ENCODE measurements at regions not wholly inside any gene's neighbourhood (a gene's known extent, or its start where the extent isn't known, plus 50 kb on each side); places are given as distances from the start of the nearest gene placed in this dataset.
"Not testable (repeated sequence)": the region's sequence is repeated elsewhere in the genome, so short reads cannot be mapped to it uniquely, and the experiment has no call there.

- no peak for DNase-seq
Measured at GRCh38 chr9:93900971-93901861, 53.9 kb downstream of the BARX1 start.

DNA sequence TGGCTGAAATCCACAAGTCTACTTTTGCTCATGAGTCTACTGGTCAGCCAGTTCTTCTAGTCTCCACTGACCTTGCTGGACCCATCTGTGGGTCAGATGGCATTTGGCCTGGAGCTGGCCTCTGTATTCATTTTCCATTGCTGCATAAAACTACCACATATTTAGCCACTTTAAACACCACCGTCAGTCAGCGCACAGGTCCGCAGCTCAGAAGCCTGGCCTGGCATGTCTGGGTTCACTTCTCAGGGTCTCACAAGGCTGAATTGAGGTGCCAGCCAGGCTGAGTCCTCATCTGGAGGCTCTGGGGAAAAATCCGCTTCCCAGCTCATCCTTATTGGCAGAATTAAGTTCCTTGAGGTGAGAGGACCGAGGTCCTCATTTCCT is 54.7 kb downstream of the BARX1 start:
- no peak for DNase-seq

- no peak for DNase-seq
Measured at GRCh38 chr9:93899609-93900435, 55.3 kb downstream of the BARX1 start.

GRCh38 chr9:93898502-93899426 is 56.4 kb downstream of the BARX1 start:
- no peak for DNase-seq

GRCh38 chr9:93898026-93898425 is 57.1 kb downstream of the BARX1 start:
- DNase-seq: no peak

- DNase-seq: no peak
Measured at GRCh38 chr9:93897075-93897970, 57.8 kb downstream of the BARX1 start.

DNA sequence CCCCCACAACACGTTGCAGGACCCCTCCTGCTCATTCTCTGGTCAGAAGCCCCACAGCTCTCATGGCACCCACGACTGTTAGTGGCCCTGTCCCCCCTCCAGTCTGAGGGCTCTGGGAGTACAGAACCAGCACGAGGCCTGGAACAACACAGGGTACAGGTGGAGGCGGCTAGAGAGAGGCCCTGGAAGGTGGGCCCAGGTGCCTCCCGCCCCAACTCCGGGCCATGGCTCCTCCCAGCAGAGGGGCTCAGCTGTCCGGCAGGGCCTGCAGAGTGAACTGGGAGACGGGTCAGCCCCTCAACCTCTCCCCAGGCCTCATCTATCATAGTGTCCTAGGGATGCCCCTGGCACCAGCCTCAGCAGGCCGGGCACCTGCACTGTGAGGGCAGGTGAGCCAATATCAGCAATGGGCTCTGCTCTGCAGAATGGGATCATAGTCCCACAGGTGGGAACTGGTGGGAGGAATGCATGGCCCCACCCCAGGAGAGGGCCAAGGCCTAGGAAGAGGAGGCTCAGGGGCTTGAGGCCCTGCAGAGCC is 58.6 kb downstream of the BARX1 start:
- no peak for DNase-seq

GRCh38 chr9:93896093-93896492 is 59.1 kb downstream of the BARX1 start:
- no peak for DNase-seq

DNA sequence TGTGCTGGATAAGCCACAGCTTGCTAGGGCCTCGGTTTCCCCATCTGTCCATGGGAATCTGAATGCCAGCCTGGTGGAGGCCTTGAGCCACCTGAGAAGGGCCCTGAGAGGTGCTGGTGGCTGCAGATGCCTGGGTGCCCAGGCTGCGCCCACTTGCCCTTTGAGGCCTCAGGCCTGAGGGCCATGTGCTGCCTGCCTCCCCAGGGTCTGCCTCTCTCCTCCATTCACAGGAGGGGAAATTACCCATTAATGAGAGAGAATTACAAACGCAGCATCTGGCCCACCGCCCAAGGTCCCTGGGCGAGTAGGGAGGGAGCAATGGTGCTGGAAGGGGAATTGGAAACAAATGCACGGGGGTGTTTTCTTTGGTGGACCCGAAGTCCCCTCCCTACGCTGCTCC is 59.6 kb downstream of the BARX1 start:
- no peak for DNase-seq

DNA sequence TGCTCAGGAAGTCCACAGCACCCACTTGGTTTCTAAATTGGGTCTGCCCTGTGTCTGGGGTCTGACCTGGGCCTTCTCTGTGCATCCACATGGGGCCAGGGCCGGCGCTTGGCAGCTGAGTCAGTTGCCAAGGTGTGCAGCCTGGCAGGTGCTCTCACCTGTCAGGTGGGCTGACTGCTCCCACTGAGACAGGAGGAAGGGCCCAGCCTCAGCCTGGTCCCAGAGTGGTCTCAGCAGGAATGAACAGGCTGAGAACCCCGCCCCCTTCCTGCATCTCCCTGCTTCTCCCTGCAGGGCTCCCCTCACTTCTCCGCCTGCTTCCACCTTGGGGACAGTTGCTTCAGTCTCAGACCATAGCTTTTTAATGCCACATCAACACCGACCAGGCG is 60.5 kb downstream of the BARX1 start:
- no peak for DNase-seq

DNA sequence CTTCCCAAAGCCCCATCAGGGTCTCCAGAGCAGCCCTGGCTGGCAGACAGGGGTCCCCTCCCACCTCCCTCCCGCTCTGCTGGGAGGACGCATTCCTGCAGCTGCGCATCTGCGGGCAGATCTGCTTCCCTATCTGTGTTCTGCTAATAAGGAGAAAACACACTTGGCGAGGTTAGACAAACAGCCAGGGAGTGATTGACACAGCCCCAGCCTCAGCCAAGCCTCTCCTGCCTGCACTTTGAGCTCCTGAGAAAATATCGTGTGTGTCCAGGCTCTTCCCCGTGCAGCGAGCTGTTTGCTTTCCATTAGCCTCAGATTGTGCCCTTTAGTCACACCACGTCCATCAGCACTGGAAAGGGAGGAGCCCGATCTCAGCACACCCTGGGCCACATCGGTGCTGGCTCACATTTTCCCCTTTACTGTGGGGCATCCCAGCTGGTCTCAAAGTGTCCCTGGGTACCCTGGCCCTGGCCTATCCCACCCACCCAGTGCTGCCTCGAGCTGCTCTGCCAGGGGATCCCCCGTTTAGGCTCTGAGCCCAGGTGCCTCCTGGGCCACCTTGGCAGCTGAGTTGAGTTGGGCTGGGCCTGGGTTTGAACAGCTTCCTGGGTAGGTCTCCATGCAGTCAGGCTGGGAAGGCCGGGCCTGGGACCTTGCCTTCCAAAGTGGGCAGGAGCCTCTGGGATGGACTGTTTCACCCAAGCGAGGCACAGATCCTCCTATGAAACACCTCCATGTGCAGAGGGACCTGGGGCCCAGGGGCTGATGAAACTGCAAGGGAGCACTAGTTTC is 61.1 kb downstream of the BARX1 start:
- DNase-seq: no peak

DNA sequence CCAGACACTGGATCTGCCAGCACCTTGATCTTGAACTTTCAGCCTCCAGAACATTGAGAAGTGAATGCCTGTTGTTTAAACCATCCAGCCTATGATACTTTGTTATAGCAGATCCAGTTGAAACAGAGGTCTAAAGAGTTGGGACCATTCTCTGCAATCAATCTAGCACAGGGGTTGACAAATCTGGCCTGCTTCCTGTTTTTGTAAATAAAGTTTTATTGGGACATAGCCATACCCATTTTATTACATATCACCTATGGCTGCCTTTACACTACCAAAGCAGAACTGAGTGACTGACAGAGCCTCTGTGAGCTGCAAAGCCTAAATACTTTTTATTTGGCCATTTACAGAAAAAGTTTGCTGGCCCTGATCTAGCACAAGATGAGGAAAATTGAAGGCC is 62.0 kb downstream of the BARX1 start:
- no peak for DNase-seq

- DNase-seq: no peak
Measured at GRCh38 chr9:93892748-93893147, 62.4 kb downstream of the BARX1 start.

- DNase-seq: no peak
Measured at GRCh38 chr9:93891549-93892310, 63.4 kb downstream of the BARX1 start.

DNA sequence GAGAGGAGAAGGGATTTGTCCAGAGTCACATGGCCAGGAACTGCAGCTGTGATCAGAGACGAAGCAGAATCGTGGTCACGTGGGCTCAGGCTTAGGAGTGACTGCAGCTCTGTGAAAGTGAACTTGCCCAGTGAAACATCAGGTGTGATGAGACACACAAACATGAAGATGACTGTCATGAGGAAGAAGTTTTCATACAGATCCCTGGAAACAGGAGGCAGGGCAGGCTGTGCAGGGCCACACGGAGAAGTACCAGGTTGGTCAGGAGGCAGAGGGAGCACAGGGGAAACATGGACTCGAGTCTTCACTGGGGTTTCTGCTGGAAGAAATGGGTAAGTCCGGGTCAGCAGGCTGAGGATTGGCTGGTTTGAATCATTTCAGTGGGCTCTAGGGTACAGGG is 64.1 kb downstream of the BARX1 start:
- no peak for DNase-seq

DNA sequence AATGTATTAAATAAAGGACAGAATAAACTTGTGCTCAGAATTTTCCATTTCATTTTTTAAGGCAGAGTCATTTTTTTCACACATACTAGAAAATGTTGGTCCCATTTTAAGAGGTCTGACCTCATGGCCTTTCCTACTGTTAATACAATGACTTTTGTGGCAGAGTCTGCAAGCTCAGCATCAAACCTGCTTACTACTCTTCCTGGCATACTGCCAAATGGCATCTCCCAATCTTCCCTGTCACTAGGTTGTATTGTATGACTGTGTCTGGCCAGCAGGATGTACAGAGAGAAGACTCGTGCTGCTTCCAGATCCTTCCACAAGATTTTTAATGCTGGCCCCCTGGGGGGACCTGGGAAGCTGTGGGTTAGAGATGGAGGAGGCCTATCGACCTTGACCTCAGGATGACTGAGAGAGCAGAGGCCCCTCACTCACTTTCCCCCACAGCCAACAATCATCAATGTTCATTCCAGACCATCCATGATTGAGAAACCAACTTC is 64.7 kb downstream of the BARX1 start:
- no peak for DNase-seq

- DNase-seq: no peak
Measured at GRCh38 chr9:93886911-93887310, 68.2 kb downstream of the BARX1 start.

DNA sequence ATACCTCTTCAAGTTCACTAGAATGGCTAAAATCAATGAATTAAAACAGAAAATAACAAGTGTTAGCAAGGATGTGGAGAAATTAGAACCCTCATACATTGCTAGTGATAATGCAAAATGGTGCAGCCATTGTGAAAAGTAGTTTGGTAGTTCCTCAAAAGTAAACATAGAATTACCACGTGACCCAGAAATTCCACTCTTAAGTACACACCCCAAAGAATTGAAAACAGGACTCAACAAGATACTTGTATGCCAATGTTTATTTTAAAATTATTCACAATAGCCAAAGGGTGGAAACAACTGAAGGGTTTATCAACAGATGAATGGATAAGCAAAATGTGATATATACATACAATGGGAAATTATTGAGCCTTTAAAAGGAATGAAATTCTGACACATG is 70.3 kb downstream of the BARX1 start:
- no peak for DNase-seq

DNA sequence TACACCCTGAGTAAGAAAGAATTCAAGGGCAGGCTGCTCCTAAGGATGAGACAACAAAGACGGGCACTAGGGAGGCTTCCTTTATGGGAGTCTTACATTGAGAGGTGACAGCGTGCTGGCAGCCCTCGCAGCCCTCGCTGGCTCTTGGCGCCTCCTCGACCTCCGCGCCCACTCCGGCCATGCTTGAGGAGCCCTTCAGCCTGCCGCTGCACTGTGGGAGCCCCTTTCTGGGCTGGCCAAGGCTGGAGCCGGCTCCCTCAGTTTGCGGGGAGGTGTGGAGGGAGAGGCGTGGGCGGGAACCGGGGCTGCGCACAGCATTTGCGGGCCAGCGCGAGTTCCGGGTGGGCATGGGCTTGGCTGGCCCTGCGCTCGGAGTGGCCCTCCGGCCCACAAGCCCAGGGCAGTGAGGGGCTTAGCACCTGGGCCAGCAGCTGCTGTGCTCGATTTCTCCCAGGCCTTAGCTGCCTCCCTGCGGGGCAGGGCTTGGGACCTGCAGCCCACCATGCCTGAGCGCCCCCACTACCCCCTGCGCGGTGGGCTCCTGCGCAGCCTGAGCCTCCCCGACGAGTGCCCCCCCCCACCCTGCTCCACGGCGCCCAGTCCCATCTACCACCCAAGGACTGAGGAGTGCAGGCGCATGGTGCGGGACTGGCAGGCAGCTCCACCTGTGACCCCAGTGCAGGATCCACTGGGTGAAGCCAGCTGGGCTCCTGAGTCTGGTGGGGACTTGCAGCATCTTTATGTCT is 75.3 kb downstream of the BARX1 start:
- not testable (repeated sequence) for DNase-seq

All from activated T-cell treated with anti-CD3 and anti-CD28 coated beads for 4 hours (primary cell).